ENCODE measurements at regions not wholly inside any gene's neighbourhood (a gene's known extent, or its start where the extent isn't known, plus 50 kb on each side); places are given as distances from the start of the nearest gene placed in this dataset.
A peak's percentile ranks its signal among the peaks of the same experiment; 100 is the strongest.

GRCh38 chr9:86795047-86795442 lies 152.3 kb downstream of the GAS1 start:
- DNase-seq: no peak

- no peak for DNase-seq
Observed at GRCh38 chr9:86794391-86795046, 152.8 kb downstream of the GAS1 start.

GRCh38 chr9:86792136-86792535 lies 155.2 kb downstream of the GAS1 start:
- peak in 1 of 3 donors; percentile 8 for DNase-seq

GRCh38 chr9:86790805-86791204 lies 156.5 kb downstream of the GAS1 start:
- DNase-seq: no peak

GRCh38 chr9:86788456-86788855 lies 158.8 kb downstream of the GAS1 start:
- peak in 1 of 3 donors; percentile 9 for DNase-seq

- DNase-seq: peak; percentile 42 to 79 (median 62)
Observed at GRCh38 chr9:86783884-86784283, 163.4 kb downstream of the GAS1 start.

GRCh38 chr9:86782831-86783230 lies 164.5 kb downstream of the GAS1 start:
- DNase-seq: peak in 2 of 3 donors; percentile 20 to 26

- DNase-seq: no peak
Observed at GRCh38 chr9:86778761-86779160, 168.5 kb downstream of the GAS1 start.

GRCh38 chr9:86775718-86776117 lies 171.6 kb downstream of the GAS1 start:
- DNase-seq: no peak

- no peak for DNase-seq
Observed at GRCh38 chr9:86774116-86774515, 173.2 kb downstream of the GAS1 start.

GRCh38 chr9:86773422-86773945 lies 173.8 kb downstream of the GAS1 start:
- DNase-seq: no peak

GRCh38 chr9:86772635-86772993 lies 174.7 kb downstream of the GAS1 start:
- DNase-seq: no peak

GRCh38 chr9:86771941-86772634 lies 175.2 kb downstream of the GAS1 start:
- no peak for DNase-seq

GRCh38 chr9:86771420-86771819 lies 175.9 kb downstream of the GAS1 start:
- no peak for DNase-seq

- DNase-seq: no peak
Observed at GRCh38 chr9:86768709-86769108, 178.6 kb downstream of the GAS1 start.

- no peak for DNase-seq
Observed at GRCh38 chr9:86768020-86768419, 179.3 kb downstream of the GAS1 start.

- no peak for DNase-seq
Observed at GRCh38 chr9:86767373-86767772, 179.9 kb downstream of the GAS1 start.

- DNase-seq: peak; percentile 94 to 98 (median 97)
Observed at GRCh38 chr9:86766912-86767311, 180.4 kb downstream of the GAS1 start.

GRCh38 chr9:86766511-86766910 lies 180.8 kb downstream of the GAS1 start:
- DNase-seq: peak in 2 of 3 donors; percentile 51 to 54

- DNase-seq: peak; percentile 46 to 54 (median 49)
Observed at GRCh38 chr9:86765746-86766430, 181.4 kb downstream of the GAS1 start.

- DNase-seq: peak in 1 of 3 donors; percentile 13
Observed at GRCh38 chr9:86764671-86765343, 182.5 kb downstream of the GAS1 start.

- peak; percentile 70 to 78 (median 73) for DNase-seq
Observed at GRCh38 chr9:86764221-86764624, 183.1 kb downstream of the GAS1 start.

GRCh38 chr9:86763791-86764190 lies 183.5 kb downstream of the GAS1 start:
- DNase-seq: peak; percentile 64 to 69 (median 68)

All from suppressor macrophage treated with lipopolysaccharide for 1 hour (primary cell).